PC-9 (cell line): ENCODE measurements at regions not wholly inside any gene's neighbourhood (a gene's known extent, or its start where the extent isn't known, plus 50 kb on each side); places are given as distances from the start of the nearest gene placed in this dataset.

Experiments
- CTCF ChIP-seq: fragments of 200-600 bp; sonication (generic); conservative IDR thresholded peaks from 2 replicates; pipeline ENCODE4 v1.6.1; 2017; ENCODE audit warnings: mixed run types, antibody characterized with exemption, mild to moderate bottlenecking, moderate library complexity
- EZH2 ChIP-seq: fragments of 200-600 bp; sonication (generic); IDR thresholded peaks from 2 replicates; pipeline ENCODE4 v1.8.0; 2017; ENCODE audit warnings: antibody characterized with exemption, low read depth

- TF ChIP-seq CTCF (no peak), EZH2 (no peak)
Measured at GRCh38 chr5:109485030-109485429, 75.3 kb upstream of the PJA2 start.
